Activated T-cell treated with anti-CD3 and anti-CD28 coated beads for 1 hour (primary cell): ENCODE measurements at regions not wholly inside any gene's neighbourhood (a gene's known extent, or its start where the extent isn't known, plus 50 kb on each side); places are given as distances from the start of the nearest gene placed in this dataset.

Experiments
- DNase-seq: peaks from one replicate; pipeline ENCODE4 v3.0.0-alpha.2; 2020; ENCODE audit warnings: low read depth

DNA sequence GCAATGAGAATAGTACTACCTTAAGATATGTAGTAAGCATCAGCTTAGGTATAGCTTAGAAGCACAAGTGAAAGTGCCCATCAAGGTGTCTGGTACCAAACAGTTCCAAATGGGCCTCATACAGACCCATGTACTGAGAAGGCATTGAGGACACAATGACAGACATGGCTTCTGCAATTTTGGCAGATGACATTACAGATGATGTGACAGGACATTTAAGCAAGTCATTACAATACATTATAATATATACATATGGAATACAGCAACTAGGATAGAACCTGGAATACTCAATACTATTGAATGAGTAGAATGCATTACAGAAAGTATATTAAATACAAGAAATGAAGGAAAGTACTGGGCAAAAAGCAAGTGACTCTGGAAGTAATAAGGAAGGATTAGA lies 256.4 kb downstream of the GXYLT1 start:
- DNase-seq: no peak

DNA sequence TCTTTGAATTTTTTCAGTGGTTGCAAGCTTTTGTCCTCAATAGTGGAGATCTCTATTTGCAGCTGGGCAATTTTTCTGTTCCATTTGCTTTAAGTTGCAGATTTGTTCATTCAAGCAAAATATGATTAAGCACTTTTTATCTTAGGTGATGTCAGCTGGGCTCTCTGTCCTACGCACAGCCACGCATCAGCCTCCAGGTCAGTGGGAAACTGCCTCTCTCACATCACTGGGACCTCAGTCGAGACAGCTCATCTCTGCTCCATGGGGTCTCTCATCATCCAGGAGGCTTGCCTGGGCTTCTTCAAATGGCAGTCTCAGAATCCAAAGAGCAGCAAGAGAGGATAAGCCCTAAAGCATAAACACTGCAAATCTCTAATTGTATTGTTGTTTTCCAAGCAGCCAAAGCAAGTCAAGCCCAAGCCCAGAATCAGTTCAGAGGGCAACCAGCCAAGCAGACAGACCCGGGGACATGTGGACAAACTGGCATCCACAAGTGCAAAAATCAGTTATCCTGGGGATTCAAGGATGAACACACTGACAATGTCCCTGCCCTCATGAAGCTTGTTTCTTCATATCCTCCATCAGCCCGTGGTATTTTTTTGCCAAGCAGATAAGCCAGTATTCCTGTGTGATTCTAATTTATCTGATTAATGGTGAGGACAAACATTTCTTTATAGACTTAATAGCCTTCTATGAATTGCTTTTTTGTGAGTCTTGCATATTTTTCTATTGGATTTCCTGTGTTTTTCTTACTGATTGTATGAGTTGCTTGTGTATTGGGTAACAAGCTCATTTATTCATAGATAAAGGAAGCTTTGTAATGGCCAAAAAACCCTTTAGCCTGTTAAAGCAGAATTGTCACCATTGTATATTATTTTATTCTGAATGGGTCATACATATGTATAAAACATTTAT lies 262.5 kb downstream of the GXYLT1 start:
- DNase-seq: no peak

GRCh38 chr12:41869432-41869831 lies 275.2 kb downstream of the GXYLT1 start:
- DNase-seq: no peak

DNA sequence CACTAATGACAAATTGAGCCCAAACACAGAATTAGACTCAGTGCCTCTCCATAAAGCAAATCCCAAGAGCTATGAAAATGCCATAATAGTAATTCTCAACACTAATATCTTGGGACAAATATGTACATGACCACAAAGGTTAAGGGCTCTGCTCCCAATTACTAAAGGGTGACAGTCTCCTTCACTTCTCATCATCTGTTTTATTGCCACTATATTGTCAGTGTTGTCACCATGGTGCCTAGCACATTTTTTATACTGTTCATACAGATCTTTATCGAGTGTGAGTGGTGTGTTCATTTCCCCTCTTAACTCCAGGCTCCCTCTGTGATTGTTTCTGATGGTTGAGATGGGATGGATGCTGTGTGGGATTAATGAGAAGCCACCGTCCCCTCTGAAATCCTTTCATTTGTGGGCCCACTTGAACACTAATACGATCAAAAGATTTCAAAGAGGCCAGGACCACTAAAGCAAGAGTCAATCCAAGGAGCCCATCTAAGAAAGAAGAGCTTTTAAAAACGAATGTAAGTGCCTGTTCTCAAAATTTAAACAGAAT lies 277.7 kb downstream of the GXYLT1 start:
- no peak for DNase-seq

DNA sequence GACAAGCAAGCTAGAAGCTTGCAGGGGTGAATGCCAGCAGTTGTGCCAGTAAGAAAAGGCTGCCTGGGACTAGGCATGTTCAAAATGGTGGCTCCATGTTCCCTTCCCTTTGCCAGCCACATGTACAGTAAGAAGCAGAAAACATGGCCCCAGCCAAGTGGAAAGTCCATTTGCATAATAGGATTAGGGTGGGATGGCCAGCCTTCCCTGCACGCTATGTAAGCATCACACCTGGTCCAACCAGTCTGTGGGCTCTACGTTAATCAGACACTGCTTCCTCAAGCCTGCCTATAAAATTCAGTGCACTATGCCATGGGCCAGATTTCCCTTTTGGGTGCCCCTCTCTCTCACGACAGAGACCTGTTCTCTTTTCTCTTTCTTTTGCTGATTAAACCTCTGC lies 288.4 kb downstream of the GXYLT1 start:
- DNase-seq: no peak

- DNase-seq: no peak
Observed at GRCh38 chr12:41850046-41850445, 294.6 kb downstream of the GXYLT1 start.

GRCh38 chr12:41846718-41847117 lies 298.0 kb downstream of the GXYLT1 start:
- no peak for DNase-seq

DNA sequence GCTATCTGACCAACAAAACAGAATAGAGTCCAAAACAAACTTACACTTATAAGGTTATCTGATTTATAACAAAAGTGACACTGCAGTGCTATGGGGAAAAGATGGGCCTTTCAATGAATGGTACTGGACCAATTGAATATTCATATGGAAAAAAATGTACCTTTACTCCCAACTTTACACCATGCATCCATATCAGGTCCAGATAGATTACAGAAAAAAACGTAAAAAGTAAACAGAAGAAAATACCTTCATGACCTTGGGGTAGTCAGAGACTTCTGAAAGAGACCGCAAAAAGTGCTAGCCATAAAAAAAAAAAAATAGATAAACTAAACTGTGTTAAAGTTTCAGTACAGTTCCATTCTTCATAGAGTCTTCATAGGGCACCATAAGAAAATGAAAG lies 308.3 kb downstream of the GXYLT1 start:
- DNase-seq: no peak

DNA sequence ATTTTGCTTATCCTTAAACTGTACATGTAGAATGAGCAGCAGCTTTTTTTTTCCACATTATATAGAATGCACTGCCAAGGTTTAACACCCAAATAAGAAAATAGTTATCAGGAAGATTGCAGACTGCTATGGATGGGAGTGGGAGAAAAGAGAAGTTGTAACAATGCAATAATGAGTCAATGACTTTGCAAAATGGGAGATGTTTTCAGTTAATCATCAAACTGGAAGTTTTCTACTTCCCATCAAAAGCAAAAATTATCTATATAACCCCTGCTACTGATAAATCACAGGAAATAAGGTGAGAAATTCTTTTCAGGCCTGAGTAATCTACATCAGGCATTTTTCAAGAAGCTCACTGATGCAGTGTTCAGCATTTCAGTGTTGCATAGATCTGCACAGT lies 309.1 kb downstream of the GXYLT1 start:
- no peak for DNase-seq

DNA sequence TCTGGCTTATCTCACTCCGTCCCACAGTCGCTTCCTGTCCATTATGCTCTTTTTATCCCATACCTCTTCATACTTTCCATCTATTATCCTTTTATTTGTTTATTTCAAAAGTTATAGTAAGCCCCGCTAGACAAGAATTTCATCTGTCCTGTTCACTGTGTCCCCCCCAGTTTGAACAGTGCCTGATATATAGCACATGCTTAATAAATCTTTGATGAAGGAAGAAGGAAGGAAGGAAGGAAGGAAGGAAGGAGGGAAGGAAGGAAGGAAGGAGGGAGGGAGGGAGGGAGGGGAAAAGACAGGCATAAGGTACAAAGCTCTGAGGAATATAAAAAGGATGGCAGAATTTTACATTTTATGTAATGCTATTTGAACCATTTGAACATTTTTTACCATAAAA lies 324.7 kb downstream of the GXYLT1 start:
- no peak for DNase-seq

DNA sequence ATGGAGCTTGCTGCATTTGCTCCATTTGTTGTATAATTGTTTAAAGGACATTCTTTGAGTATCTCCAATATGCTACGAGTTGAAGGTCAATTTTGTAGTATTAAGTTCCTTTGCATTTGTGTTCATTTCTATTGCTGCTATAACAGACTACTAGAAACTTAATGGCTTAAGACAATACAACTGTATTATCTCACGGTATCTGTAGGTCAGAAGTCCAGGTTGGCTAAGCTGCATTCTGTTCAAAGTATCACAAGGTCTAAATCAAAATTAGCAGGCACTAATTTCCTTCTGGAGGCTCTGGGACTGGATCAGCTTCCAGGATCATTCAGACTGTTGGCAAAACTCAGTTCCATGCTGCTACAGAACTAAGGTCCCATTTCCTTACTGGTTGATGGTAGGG lies 340.6 kb downstream of the GXYLT1 start:
- no peak for DNase-seq

DNA sequence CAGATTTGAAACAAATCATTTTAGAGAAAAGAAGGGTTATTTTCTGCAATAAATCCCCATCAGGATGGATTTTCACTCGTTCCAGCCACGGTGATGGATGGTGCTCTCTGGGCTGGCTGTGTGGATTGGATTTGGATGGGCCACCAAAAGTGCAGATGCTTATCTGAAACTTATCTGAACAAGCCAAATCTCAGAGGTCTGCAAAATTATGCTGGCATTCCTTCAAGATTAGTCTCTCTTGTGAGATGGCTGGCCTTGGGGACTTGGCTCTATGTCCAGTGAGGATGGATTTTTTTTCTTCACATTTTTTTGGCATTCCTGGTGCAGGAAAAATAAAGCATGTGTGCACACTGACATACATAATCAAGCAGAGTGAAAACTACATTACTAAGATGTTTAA lies 341.9 kb downstream of the GXYLT1 start:
- no peak for DNase-seq

DNA sequence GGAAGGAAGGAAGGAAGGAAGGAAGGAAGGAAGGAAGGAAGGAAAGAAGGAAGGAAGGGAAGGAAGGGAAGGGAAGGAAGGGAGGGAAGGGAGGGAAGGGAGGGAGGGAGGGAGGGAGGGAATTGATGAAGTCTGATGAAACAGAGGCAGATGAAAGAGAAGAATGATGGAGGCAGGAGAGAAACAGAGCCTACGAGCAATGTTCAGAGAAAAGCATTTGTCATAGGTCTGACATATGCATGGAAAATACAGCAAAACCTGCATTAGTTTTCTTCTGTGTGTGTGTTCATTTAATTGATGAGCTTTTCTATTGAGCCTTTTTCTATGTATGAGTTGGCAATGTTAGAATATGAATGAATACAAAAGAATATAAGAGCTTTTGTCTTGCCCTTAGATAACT lies 343.4 kb downstream of the GXYLT1 start:
- DNase-seq: no peak

DNA sequence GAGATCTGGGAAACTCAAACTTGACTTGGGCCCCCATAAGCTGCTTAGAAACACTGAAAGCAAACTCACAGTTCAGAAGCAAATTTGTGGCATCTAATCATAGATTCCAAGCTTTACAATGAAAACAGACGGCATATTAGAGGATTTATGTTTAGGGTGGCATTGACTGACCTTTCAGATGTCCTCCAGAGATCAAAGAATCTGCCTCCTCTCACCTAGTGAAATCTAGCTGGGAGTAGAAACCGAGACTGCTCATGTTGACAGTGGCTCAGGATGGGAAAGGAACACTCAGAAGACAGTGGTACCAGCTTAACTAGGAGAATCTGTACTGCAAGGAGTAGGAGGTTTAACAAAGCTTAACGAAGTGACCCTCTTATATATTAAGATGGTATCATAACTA lies 345.0 kb downstream of the GXYLT1 start:
- DNase-seq: no peak

- no peak for DNase-seq
Observed at GRCh38 chr12:41795910-41796309, 348.8 kb downstream of the GXYLT1 start.

DNA sequence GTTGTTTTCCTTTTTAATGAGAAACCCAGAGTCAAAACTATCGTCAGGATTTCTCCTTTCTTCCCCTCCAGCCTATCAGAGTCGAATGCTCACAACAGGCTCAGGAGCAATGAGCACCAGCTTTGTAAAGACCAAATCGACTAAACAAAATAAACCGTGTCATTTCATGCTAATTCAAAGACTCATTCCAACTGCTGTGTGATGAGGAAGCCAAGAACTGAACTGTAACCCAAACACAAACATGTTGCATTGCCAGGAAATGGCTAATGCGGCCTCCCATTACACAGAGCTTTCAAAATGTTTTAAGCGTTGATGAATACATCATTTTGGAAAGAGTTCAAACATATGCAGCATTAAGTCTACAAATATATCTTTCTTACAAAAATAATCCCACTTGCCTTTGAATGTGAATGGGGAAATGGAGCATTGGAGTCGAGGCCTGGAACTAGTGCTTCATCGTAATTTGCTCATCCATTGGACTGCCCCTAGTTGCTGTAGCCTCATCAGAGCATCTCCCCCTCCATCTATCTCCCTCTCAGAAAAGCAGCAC lies 349.5 kb downstream of the GXYLT1 start:
- DNase-seq: no peak

DNA sequence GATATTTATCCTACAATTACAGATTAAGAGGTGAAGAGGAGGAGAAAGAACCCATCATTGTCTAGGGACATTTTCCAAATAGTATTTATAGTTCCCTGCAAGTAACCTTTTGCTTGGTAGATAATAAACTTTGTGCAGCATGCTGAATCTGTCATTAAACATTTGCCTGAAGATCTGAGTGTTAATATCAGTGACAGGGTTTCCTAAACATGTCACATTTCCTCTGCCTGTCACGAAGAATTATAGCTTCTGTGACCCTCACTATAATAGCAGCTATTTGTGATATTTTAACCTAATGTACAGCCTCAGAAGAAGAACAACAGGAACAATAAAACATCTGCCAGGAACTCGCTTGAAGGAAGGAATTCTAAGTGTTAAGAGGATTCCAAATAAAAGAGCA lies 350.3 kb downstream of the GXYLT1 start:
- no peak for DNase-seq

DNA sequence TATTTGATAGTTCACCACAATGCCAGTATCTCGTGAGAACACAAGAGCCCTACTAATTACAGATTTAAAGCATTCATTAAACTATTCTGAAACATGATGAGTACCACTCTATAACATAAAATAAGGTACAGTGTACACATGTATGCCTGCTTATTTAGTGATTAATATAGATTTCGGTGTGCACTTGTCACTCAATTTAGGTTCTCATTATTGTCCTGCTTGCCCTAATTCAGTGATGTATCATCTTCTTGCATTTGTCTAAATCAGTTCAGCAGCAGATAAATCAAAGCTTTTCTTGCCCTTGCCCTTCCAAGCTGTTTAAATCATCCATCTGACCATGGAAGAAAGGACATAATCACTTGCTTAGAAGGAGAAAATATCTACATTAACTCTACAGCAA lies 359.7 kb downstream of the GXYLT1 start:
- DNase-seq: no peak

GRCh38 chr12:41778934-41779333 lies 365.7 kb downstream of the GXYLT1 start:
- no peak for DNase-seq

- DNase-seq: no peak
Observed at GRCh38 chr12:41777064-41777790, 367.4 kb downstream of the GXYLT1 start.

DNA sequence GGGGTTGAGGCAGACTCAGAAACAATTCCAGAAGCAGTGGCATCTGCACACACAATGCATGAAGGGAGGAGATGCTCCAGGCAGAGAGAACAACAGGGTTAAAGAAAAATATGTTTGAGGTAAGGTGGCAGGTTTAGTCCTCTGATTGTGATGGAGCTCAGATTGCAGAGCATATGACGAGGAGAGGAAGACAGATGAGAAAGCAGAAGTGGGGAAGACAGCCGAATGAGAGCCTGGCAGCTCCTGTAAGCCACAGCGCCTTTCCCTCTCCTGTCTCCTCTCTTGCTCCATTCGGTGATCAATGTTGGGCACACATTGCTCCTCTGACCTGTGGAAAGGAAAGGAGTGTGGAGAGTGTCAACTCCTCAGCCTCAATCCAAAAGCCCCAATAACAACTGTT lies 372.2 kb downstream of the GXYLT1 start:
- DNase-seq: no peak

- no peak for DNase-seq
Observed at GRCh38 chr12:41769810-41770209, 374.9 kb downstream of the GXYLT1 start.

GRCh38 chr12:41768456-41768855 lies 376.2 kb downstream of the GXYLT1 start:
- DNase-seq: no peak
